HEK293 (cell line): ENCODE measurements at regions not wholly inside any gene's neighbourhood (a gene's known extent, or its start where the extent isn't known, plus 50 kb on each side); places are given as distances from the start of the nearest gene placed in this dataset.

ENCODE experiments used
- CTCF ChIA-PET: fragments of 350-600 bp; formaldehyde crosslinking; extraction: SDS; loops from one replicate; lab custom pipeline; 2021; ENCODE audit warnings: antibody characterized with exemption; lab: Yijun Ruan, JAX
- POLR2A ChIA-PET: fragments of 300-600 bp; formaldehyde crosslinking; extraction: SDS; loops from one replicate; lab custom pipeline; 2020; ENCODE audit warnings: antibody characterized with exemption, inconsistent platforms; lab: Yijun Ruan, JAX
- H3K27ac ChIP-seq: fragments of 200-500 bp; sonication (Bioruptor generic); 2 replicates; pipeline ENCODE4 v1.5.1; 2014; ENCODE audit warnings: low read depth, low read length, control low read depth, inconsistent platforms; ENCODE audit errors: extremely low read depth
- H3K36me3 ChIP-seq, 2 experiments: fragments of 200-500 bp in 1 of 2; sonication (Bioruptor generic) in 1 of 2; 1 replicate in 1 of 2; 2 replicates in 1 of 2; pipeline ENCODE4 v1.5.1; 2014 to 2017; ENCODE audit warnings: inconsistent platforms in 2 of 2, low read length in 2 of 2; ENCODE audit not compliant: control insufficient read depth in 2 of 2, insufficient read depth in 1 of 2
- H3K4me1 ChIP-seq: fragments of 200-500 bp; sonication (Bioruptor generic); 2 replicates; pipeline ENCODE4 v1.5.1; 2014; ENCODE audit warnings: mild to moderate bottlenecking, low read length, inconsistent platforms; ENCODE audit not compliant: control insufficient read depth, insufficient read depth
- H3K4me3 ChIP-seq: 2 replicates; pipeline ENCODE4 v1.5.1; 2011; ENCODE audit warnings: low read depth, mild to moderate bottlenecking, control low read depth, low read length, moderate library complexity
- H3K9me3 ChIP-seq: fragments of 200-500 bp; sonication (Bioruptor generic); 2 replicates; pipeline ENCODE4 v1.5.1; 2014; ENCODE audit warnings: low read depth, low read length, inconsistent platforms; ENCODE audit not compliant: control insufficient read depth, insufficient read depth
- GLI2 ChIP-seq: fragments of 450-650 bp; formaldehyde crosslinking; IDR thresholded peaks from 2 replicates; pipeline ENCODE4; 2017; ENCODE audit warnings: missing biosample characterization, missing genetic modification characterization, low read depth, borderline replicate concordance
- KLF10 ChIP-seq: fragments of 450-650 bp; IDR thresholded peaks from 2 replicates; pipeline ENCODE4 v1.5.1; 2018; ENCODE audit warnings: missing biosample characterization, mild to moderate bottlenecking, missing genetic modification characterization
- PBX3 ChIP-seq: sonication (generic); formaldehyde crosslinking; IDR thresholded peaks from 2 replicates; pipeline ENCODE4 v1.8.1; 2022; ENCODE audit warnings: mild to moderate bottlenecking, moderate library complexity, missing genetic modification reagents
- SCRT1 ChIP-seq: fragments of 450-650 bp; formaldehyde crosslinking; IDR thresholded peaks from 2 replicates; pipeline ENCODE4 v1.5.1; 2016; ENCODE audit warnings: missing biosample characterization, missing genetic modification characterization, borderline replicate concordance
- SCRT2 ChIP-seq: fragments of 450-650 bp; formaldehyde crosslinking; IDR thresholded peaks from 2 replicates; pipeline ENCODE4 v1.5.1; 2016; ENCODE audit warnings: missing biosample characterization, missing genetic modification characterization
- YY1 ChIP-seq: fragments of 450-650 bp; formaldehyde crosslinking; IDR thresholded peaks from 2 replicates; pipeline ENCODE4 v1.5.1; 2018; ENCODE audit warnings: missing biosample characterization, missing genetic modification characterization
- ZBTB10 ChIP-seq: fragments of 450-650 bp; formaldehyde crosslinking; IDR thresholded peaks from 2 replicates; pipeline ENCODE4 v1.5.1; 2016; ENCODE audit warnings: missing biosample characterization, missing genetic modification characterization
- ZBTB48 ChIP-seq: fragments of 450-650 bp; formaldehyde crosslinking; IDR thresholded peaks from 2 replicates; pipeline ENCODE4 v1.5.1; 2016; ENCODE audit warnings: missing biosample characterization, missing genetic modification characterization
- ZNF121 ChIP-seq: fragments of 450-650 bp; formaldehyde crosslinking; IDR thresholded peaks from 2 replicates; pipeline ENCODE4 v1.5.1; 2016; ENCODE audit warnings: missing biosample characterization, missing genetic modification characterization
- ZNF148 ChIP-seq: fragments of 450-650 bp; formaldehyde crosslinking; IDR thresholded peaks from 2 replicates; pipeline ENCODE4 v1.5.0; 2017; ENCODE audit warnings: missing biosample characterization, missing genetic modification characterization, borderline replicate concordance
- ZNF155 ChIP-seq: fragments of 450-650 bp; formaldehyde crosslinking; IDR thresholded peaks from 2 replicates; pipeline ENCODE4 v1.5.1; 2016; ENCODE audit warnings: missing biosample characterization, missing genetic modification characterization
- ZNF211 ChIP-seq: fragments of 450-650 bp; formaldehyde crosslinking; IDR thresholded peaks from 2 replicates; pipeline ENCODE4 v1.5.1; 2016; ENCODE audit warnings: low read depth, missing biosample characterization, missing genetic modification characterization
- ZNF239 ChIP-seq: fragments of 450-650 bp; formaldehyde crosslinking; IDR thresholded peaks from 2 replicates; pipeline ENCODE4 v1.5.1; 2016; ENCODE audit warnings: missing biosample characterization, missing genetic modification characterization
- ZNF274 ChIP-seq, 2 experiments: fragments of 200-500 bp in 1 of 2; fragments of 450-650 bp in 1 of 2; sonication (Bioruptor generic) in 1 of 2; formaldehyde crosslinking in 1 of 2; IDR thresholded peaks; 2 replicates each; pipeline versions ENCODE4 v1.5.1 to v1.6.1; 2014 to 2016; ENCODE audit warnings: borderline replicate concordance in 1 of 2, inconsistent platforms in 1 of 2, low read length in 1 of 2, missing biosample characterization in 1 of 2, missing genetic modification characterization in 1 of 2
- ZNF341 ChIP-seq: fragments of 450-650 bp; formaldehyde crosslinking; IDR thresholded peaks from 2 replicates; pipeline ENCODE4; 2016; ENCODE audit warnings: low read depth, missing biosample characterization, missing genetic modification characterization
- ZNF473 ChIP-seq: fragments of 450-650 bp; formaldehyde crosslinking; IDR thresholded peaks from 2 replicates; pipeline ENCODE4 v1.5.1; 2017; ENCODE audit warnings: missing biosample characterization, missing genetic modification characterization
- ZNF48 ChIP-seq: fragments of 450-650 bp; formaldehyde crosslinking; IDR thresholded peaks from 2 replicates; pipeline ENCODE4 v1.5.1; 2016; ENCODE audit warnings: missing biosample characterization, missing genetic modification characterization
- ZNF549 ChIP-seq: fragments of 450-650 bp; IDR thresholded peaks from 2 replicates; pipeline ENCODE4 v1.5.1; 2018; ENCODE audit warnings: missing biosample characterization, missing genetic modification characterization, mild to moderate bottlenecking, inconsistent platforms, moderate library complexity
- ZNF585B ChIP-seq: fragments of 450-650 bp; formaldehyde crosslinking; IDR thresholded peaks from 2 replicates; pipeline ENCODE4 v1.5.1; 2016; ENCODE audit warnings: missing biosample characterization, missing genetic modification characterization
- ZNF610 ChIP-seq: fragments of 450-650 bp; formaldehyde crosslinking; IDR thresholded peaks from 2 replicates; pipeline ENCODE4 v1.5.1; 2016; ENCODE audit warnings: missing biosample characterization, missing genetic modification characterization, borderline replicate concordance
- ZNF658 ChIP-seq: fragments of 450-650 bp; formaldehyde crosslinking; IDR thresholded peaks from 2 replicates; pipeline ENCODE4; 2016; ENCODE audit warnings: missing biosample characterization, missing genetic modification characterization
- ZNF660 ChIP-seq: fragments of 450-650 bp; IDR thresholded peaks from 2 replicates; pipeline ENCODE4 v1.5.1; 2018; ENCODE audit warnings: missing biosample characterization, mild to moderate bottlenecking, missing genetic modification characterization
- ZNF670 ChIP-seq: fragments of 450-650 bp; formaldehyde crosslinking; IDR thresholded peaks from 2 replicates; pipeline ENCODE4 v1.5.1; 2016; ENCODE audit warnings: missing biosample characterization, missing genetic modification characterization, low read depth
- ZNF701 ChIP-seq: fragments of 450-650 bp; formaldehyde crosslinking; IDR thresholded peaks from 2 replicates; pipeline ENCODE4 v1.5.1; 2016; ENCODE audit warnings: missing biosample characterization, missing genetic modification characterization
- ZNF747 ChIP-seq: fragments of 450-650 bp; formaldehyde crosslinking; IDR thresholded peaks from 2 replicates; pipeline ENCODE4 v1.5.1; 2016; ENCODE audit warnings: missing biosample characterization, missing genetic modification characterization
- ZNF792 ChIP-seq: fragments of 450-650 bp; formaldehyde crosslinking; IDR thresholded peaks from 2 replicates; pipeline ENCODE4 v1.5.1; 2016; ENCODE audit warnings: missing biosample characterization, missing genetic modification characterization
- ZNF837 ChIP-seq: fragments of 450-650 bp; formaldehyde crosslinking; IDR thresholded peaks from 2 replicates; pipeline ENCODE4 v1.5.1; 2016; ENCODE audit warnings: missing biosample characterization, missing genetic modification characterization
- ZXDB ChIP-seq: fragments of 450-650 bp; formaldehyde crosslinking; IDR thresholded peaks from 2 replicates; pipeline ENCODE4 v1.5.1; 2016; ENCODE audit warnings: missing biosample characterization, missing genetic modification characterization

DNA sequence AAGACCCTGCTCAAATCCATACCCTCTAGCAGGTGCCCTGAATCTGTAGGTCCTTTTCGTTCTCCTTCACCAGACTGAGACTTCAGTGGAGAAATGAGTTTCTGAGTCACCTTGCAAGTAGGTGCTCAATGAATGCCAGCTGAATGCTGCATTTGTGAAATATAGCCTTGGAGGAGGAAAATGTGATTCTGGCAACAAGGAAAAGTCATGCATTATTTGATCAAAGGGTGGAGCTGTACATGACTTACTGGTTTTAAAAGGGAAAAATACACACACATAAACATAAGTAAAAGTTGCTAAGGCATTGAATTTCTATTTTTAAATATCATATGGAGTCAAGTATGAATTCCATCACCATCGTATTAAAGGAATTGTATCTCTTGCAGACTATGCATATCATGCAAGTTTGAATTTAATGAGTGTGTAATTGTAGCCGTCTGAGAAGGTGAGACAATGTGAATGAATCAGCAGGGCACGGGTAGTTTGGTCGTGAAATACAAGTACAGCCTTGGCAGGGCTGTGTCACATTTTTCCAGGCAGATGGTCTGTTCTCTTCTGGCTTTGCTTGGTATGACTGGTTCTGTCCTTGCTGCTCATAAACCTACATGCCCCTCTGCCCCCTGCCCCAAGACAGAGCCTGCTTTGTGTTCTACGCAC is 160.8 kb downstream of the COL6A3 start (continued):
- no peak for TF ChIP-seq ZNF658 (tag by site-specific recombination)

- H3K4me1 ChIP-seq, result no peaks in the 10 kb centered on the region; the same call in 1 of the 2 replicates
- no peaks in the 10 kb centered on the region for H3K9me3 ChIP-seq
- H3K36me3 ChIP-seq, result no peaks in the 10 kb centered on the region
- H3K27ac ChIP-seq, result no peak overlapping the region
- H3K4me3 ChIP-seq, result no peak overlapping the region
- POLR2A ChIA-PET, result no interaction called here
- CTCF ChIA-PET, result interaction anchor here (0.7 to 1.6 kb wide), 3 partner anchors 89 to 279 kb away, joined by 3 to 4 read pairs (median 3); no protein-coding TSS in a partner anchor
- TF ChIP-seq ZNF701 (tag by site-specific recombination), result no peak
- no peak for TF ChIP-seq ZNF473
- TF ChIP-seq ZNF155 (tag by site-specific recombination), result no peak
- no peak for TF ChIP-seq SCRT2
- no peak for TF ChIP-seq ZNF148 (tag by site-specific recombination)
- no peak for TF ChIP-seq ZNF670
- TF ChIP-seq ZNF274 (IDR thresholded peaks at IDR 0.05; ENCODE audit: low read length), result no peak
- no peak for TF ChIP-seq ZNF274 (tag by site-specific recombination; IDR thresholded peaks at IDR 0.05; ENCODE audit: borderline replicate concordance)
- no peak for TF ChIP-seq ZNF792
- no peak for TF ChIP-seq ZXDB (tag by site-specific recombination)
- TF ChIP-seq ZNF121 (tag by site-specific recombination), result no peak
- no peak for TF ChIP-seq ZNF837 (tag by site-specific recombination)
- no peak for TF ChIP-seq ZNF585B (tag by site-specific recombination)
- TF ChIP-seq KLF10 (tag by site-specific recombination), result no peak
- TF ChIP-seq SCRT1 (tag by site-specific recombination), result no peak
- TF ChIP-seq, all 188 proteins: peak for 0
Observed at GRCh38 chr2:237254369-237254861, 159.5 kb downstream of the COL6A3 start.

DNA sequence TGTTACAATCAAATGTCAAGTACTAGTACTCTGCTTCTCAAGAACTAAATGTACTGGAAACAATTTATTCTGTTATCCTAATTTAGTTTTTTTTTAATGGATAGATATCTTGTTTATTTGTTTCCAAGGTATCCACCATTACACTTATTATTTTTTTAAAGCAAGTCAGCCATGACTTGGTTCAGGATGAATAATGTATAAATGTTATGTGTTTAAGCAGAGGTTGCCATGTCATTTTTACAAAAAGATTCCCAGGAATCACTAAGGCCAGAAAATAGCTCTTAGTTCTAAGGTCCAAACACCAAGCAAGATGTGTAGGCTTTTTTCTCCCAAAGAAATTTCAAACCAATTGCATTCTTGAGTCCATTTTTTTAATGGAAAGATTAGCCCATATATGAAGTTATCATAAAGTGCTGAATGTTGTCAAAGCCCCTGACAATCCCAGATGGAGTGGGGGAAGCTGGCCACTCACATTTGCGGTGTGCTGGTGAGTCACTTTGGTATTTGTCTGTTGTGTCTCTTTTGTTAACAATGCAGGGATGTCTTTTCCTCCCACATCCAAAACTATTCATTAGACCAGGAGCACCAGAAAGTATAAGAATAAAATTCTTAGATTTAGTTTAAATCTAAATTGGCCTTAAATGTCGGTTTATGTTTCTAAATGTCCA is 158.9 kb downstream of the COL6A3 start:
- no peaks in the 10 kb centered on the region for H3K9me3 ChIP-seq
- no peaks in the 10 kb centered on the region for H3K36me3 ChIP-seq
- no peak overlapping the region for H3K4me3 ChIP-seq
- POLR2A ChIA-PET, result no interaction called here
- CTCF ChIA-PET, result interaction anchor here (1.3 to 1.6 kb wide), 2 partner anchors 90 to 258 kb away, joined by 3 to 4 read pairs; no protein-coding TSS in a partner anchor
- H3K27ac ChIP-seq, result no peak overlapping the region
- no peaks in the 10 kb centered on the region; the same call in 1 of the 2 replicates for H3K4me1 ChIP-seq
- TF ChIP-seq ZNF610 (tag by site-specific recombination), result no peak
- TF ChIP-seq ZNF747 (tag by site-specific recombination), result no peak
- no peak for TF ChIP-seq YY1
- no peak for TF ChIP-seq ZNF341 (tag by site-specific recombination)
- no peak for TF ChIP-seq ZNF239 (tag by site-specific recombination)
- TF ChIP-seq ZBTB48 (tag by site-specific recombination), result no peak
- TF ChIP-seq ZBTB10 (tag by site-specific recombination), result no peak
- TF ChIP-seq ZNF211 (tag by site-specific recombination), result no peak
- TF ChIP-seq ZNF48 (tag by site-specific recombination), result no peak
- no peak for TF ChIP-seq PBX3 (CRISPR knock-in tag)
- no peak for TF ChIP-seq GLI2 (tag by site-specific recombination)
- TF ChIP-seq ZNF660 (tag by site-specific recombination), result no peak
- TF ChIP-seq ZNF549 (tag by site-specific recombination), result no peak
